ENCODE measurements at regions not wholly inside any gene's neighbourhood (a gene's known extent, or its start where the extent isn't known, plus 50 kb on each side); places are given as distances from the start of the nearest gene placed in this dataset.
"Not testable (repeated sequence)": the region's sequence is repeated elsewhere in the genome, so short reads cannot be mapped to it uniquely, and the experiment has no call there.

GRCh38 chrX:107296184-107296583 is 89.8 kb downstream of the DNAAF6 start:
- not testable (repeated sequence) for H3K9me3 ChIP-seq (replicated peaks; ENCODE audit: low read length); H3K36me3 ChIP-seq (ENCODE audit: insufficient read depth, low read length); H3K4me3 ChIP-seq (ENCODE audit: low read length); H3K4me2 ChIP-seq (ENCODE audit: low read length); H3K9ac ChIP-seq (ENCODE audit: low read depth, low read length); H3K4me1 ChIP-seq (ENCODE audit: control insufficient read depth, insufficient read depth, low read length)
- peaks cover 29% of the 10 kb centered on the region for H3K27me3 ChIP-seq (ENCODE audit: control insufficient read depth, insufficient read depth, low read length)

- Histone ChIP-seq H3K9ac (ENCODE audit: low read depth, low read length) (no peak overlapping the region), H3K9me3 (replicated peaks; ENCODE audit: low read length) (no peaks in the 10 kb centered on the region), H3K4me2 (ENCODE audit: low read length) (no peak overlapping the region), H3K4me3 (ENCODE audit: low read length) (no peak overlapping the region), H3K27me3 (ENCODE audit: control insufficient read depth, insufficient read depth, low read length) (peaks cover 37% of the 10 kb centered on the region), H3K4me1 (ENCODE audit: control insufficient read depth, insufficient read depth, low read length) (no peaks in the 10 kb centered on the region), H3K36me3 (ENCODE audit: insufficient read depth, low read length) (no peaks in the 10 kb centered on the region)
Measured at GRCh38 chrX:107298276-107298675, 91.9 kb downstream of the DNAAF6 start.

GRCh38 chrX:107301253-107301652 is 94.8 kb downstream of the DNAAF6 start:
- Histone ChIP-seq H3K9me3 (replicated peaks; ENCODE audit: low read length) (no peaks in the 10 kb centered on the region), H3K9ac (ENCODE audit: low read depth, low read length) (no peak overlapping the region), H3K27me3 (ENCODE audit: control insufficient read depth, insufficient read depth, low read length) (peaks cover 46% of the 10 kb centered on the region), H3K4me2 (ENCODE audit: low read length) (no peak overlapping the region), H3K4me3 (ENCODE audit: low read length) (no peak overlapping the region), H3K36me3 (ENCODE audit: insufficient read depth, low read length) (no peaks in the 10 kb centered on the region), H3K4me1 (ENCODE audit: control insufficient read depth, insufficient read depth, low read length) (no peaks in the 10 kb centered on the region)

DNA sequence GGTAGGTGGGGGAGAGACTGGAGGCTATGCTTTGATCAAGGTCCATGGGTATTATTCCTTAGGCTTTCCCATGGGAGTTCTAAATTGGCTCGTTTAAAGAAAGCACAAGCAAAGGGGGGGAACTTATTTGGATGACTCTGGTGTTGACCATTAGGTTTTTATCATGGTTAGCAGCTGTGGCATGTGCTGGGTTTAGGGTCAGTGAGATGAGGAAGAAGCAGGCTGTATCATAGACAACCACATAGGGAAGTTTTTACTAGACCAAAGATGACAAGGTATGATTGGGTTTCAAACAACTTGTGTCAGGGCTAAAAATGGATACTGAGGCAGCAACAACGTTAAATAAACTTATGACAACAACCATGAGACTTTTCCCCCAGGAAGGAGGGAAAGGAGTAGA is 97.7 kb downstream of the DNAAF6 start:
- Histone ChIP-seq H3K4me3 (ENCODE audit: low read length) (no peak overlapping the region), H3K4me1 (ENCODE audit: control insufficient read depth, insufficient read depth, low read length) (no peaks in the 10 kb centered on the region), H3K9ac (ENCODE audit: low read depth, low read length) (no peak overlapping the region), H3K4me2 (ENCODE audit: low read length) (no peak overlapping the region), H3K9me3 (replicated peaks; ENCODE audit: low read length) (no peaks in the 10 kb centered on the region), H3K36me3 (ENCODE audit: insufficient read depth, low read length) (no peaks in the 10 kb centered on the region), H3K27me3 (ENCODE audit: control insufficient read depth, insufficient read depth, low read length) (peaks cover 43% of the 10 kb centered on the region)

- Histone ChIP-seq H3K4me2 (ENCODE audit: low read length) (no peak overlapping the region), H3K9ac (ENCODE audit: low read depth, low read length) (no peak overlapping the region), H3K36me3 (ENCODE audit: insufficient read depth, low read length) (no peaks in the 10 kb centered on the region), H3K4me1 (ENCODE audit: control insufficient read depth, insufficient read depth, low read length) (no peaks in the 10 kb centered on the region), H3K4me3 (ENCODE audit: low read length) (no peak overlapping the region), H3K9me3 (replicated peaks; ENCODE audit: low read length) (no peaks in the 10 kb centered on the region), H3K27me3 (ENCODE audit: control insufficient read depth, insufficient read depth, low read length) (peaks cover 57% of the 10 kb centered on the region)
Measured at GRCh38 chrX:107323786-107324492, 117.5 kb downstream of the DNAAF6 start.

GRCh38 chrX:107324493-107325310 is 118.3 kb downstream of the DNAAF6 start:
- H3K27me3 ChIP-seq (ENCODE audit: control insufficient read depth, insufficient read depth, low read length) = peaks cover 51% of the 10 kb centered on the region
- H3K36me3 ChIP-seq (ENCODE audit: insufficient read depth, low read length) = no peaks in the 10 kb centered on the region
- H3K4me3 ChIP-seq (ENCODE audit: low read length) = no peak overlapping the region
- no peaks in the 10 kb centered on the region for H3K9me3 ChIP-seq (replicated peaks; ENCODE audit: low read length)
- no peak overlapping the region for H3K4me2 ChIP-seq (ENCODE audit: low read length)
- no peaks in the 10 kb centered on the region for H3K4me1 ChIP-seq (ENCODE audit: control insufficient read depth, insufficient read depth, low read length)
- H3K9ac ChIP-seq (ENCODE audit: low read depth, low read length) = no peak overlapping the region

DNA sequence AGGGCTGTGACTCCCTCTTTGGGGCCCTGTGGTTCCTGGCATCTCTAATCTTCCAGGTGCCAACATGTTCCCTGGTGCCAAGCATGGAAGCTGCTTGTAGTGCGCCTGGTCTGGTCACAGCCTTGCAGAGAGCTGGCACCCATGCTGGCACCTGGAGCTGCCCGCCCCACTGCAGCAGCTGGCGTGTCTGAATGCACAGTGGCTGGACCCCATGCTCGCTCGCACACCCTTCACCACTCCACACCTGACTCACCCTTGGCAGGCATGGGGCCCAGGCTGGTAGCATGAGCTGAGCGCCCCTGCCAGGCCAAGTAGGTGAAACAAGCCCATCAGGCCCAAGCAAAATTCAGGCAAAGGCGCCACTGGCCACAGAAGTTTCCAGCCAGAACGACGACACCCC is 119.1 kb downstream of the DNAAF6 start:
- H3K27me3 ChIP-seq (ENCODE audit: control insufficient read depth, insufficient read depth, low read length) = peaks cover 48% of the 10 kb centered on the region
- H3K4me2 ChIP-seq (ENCODE audit: low read length) = no peak overlapping the region
- no peak overlapping the region for H3K4me3 ChIP-seq (ENCODE audit: low read length)
- H3K9me3 ChIP-seq (replicated peaks; ENCODE audit: low read length) = no peaks in the 10 kb centered on the region
- no peak overlapping the region for H3K9ac ChIP-seq (ENCODE audit: low read depth, low read length)
- no peaks in the 10 kb centered on the region for H3K36me3 ChIP-seq (ENCODE audit: insufficient read depth, low read length)
- H3K4me1 ChIP-seq (ENCODE audit: control insufficient read depth, insufficient read depth, low read length) = no peaks in the 10 kb centered on the region

- Histone ChIP-seq H3K4me1 (ENCODE audit: control insufficient read depth, insufficient read depth, low read length) (no peaks in the 10 kb centered on the region), H3K4me3 (ENCODE audit: low read length) (no peak overlapping the region), H3K4me2 (ENCODE audit: low read length) (no peak overlapping the region), H3K36me3 (ENCODE audit: insufficient read depth, low read length) (no peaks in the 10 kb centered on the region), H3K9ac (ENCODE audit: low read depth, low read length) (no peak overlapping the region), H3K9me3 (replicated peaks; ENCODE audit: low read length) (no peaks in the 10 kb centered on the region), H3K27me3 (ENCODE audit: control insufficient read depth, insufficient read depth, low read length) (peaks cover 47% of the 10 kb centered on the region)
Measured at GRCh38 chrX:107348051-107348450, 101.4 kb upstream of the FRMPD3 start.

GRCh38 chrX:107348990-107349389 is 100.5 kb upstream of the FRMPD3 start:
- Histone ChIP-seq H3K9ac (ENCODE audit: low read depth, low read length) (no peak overlapping the region), H3K4me3 (ENCODE audit: low read length) (no peak overlapping the region), H3K4me2 (ENCODE audit: low read length) (no peak overlapping the region), H3K9me3 (replicated peaks; ENCODE audit: low read length) (no peaks in the 10 kb centered on the region), H3K4me1 (ENCODE audit: control insufficient read depth, insufficient read depth, low read length) (no peaks in the 10 kb centered on the region), H3K36me3 (ENCODE audit: insufficient read depth, low read length) (no peaks in the 10 kb centered on the region), H3K27me3 (ENCODE audit: control insufficient read depth, insufficient read depth, low read length) (peaks cover 41% of the 10 kb centered on the region)

GRCh38 chrX:107355533-107355932 is 93.9 kb upstream of the FRMPD3 start:
- Histone ChIP-seq H3K4me2 (ENCODE audit: low read length) (no peak overlapping the region), H3K4me3 (ENCODE audit: low read length) (no peak overlapping the region), H3K4me1 (ENCODE audit: control insufficient read depth, insufficient read depth, low read length) (no peaks in the 10 kb centered on the region), H3K36me3 (ENCODE audit: insufficient read depth, low read length) (no peaks in the 10 kb centered on the region), H3K27me3 (ENCODE audit: control insufficient read depth, insufficient read depth, low read length) (peaks cover 62% of the 10 kb centered on the region), H3K9me3 (replicated peaks; ENCODE audit: low read length) (no peaks in the 10 kb centered on the region), H3K9ac (ENCODE audit: low read depth, low read length) (no peak overlapping the region)

DNA sequence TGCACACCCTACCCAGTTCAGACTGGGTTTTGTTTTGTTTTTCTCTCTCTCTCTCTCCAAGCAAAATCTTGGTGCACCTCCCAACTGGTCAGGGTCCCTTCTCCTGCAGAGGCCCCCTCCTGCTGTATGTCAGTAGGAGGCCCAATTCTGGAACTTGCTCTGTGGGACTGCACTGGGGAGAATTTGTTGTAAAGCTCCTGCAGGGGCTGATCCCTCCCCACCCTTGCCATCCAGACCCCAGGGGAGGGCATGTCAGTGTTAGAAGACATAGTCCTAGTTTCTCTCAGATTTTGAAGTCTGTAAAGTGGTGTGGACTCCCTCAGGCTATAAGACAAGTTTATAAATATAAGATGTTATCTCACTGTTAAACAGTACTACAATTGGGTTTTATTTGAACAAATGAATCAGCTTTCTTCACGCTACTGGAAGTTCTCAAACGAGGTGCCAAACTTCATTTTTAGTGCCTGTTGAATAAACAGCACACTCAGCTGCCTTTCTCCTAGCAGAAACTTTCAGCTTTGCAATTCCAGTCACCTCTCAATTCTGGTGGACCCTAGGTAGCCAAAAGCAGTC is 88.6 kb upstream of the FRMPD3 start:
- no peak overlapping the region for H3K9ac ChIP-seq (ENCODE audit: low read depth, low read length)
- no peak overlapping the region for H3K4me3 ChIP-seq (ENCODE audit: low read length)
- H3K9me3 ChIP-seq (replicated peaks; ENCODE audit: low read length) = no peaks in the 10 kb centered on the region
- H3K27me3 ChIP-seq (ENCODE audit: control insufficient read depth, insufficient read depth, low read length) = peaks cover 52% of the 10 kb centered on the region
- no peak overlapping the region for H3K4me2 ChIP-seq (ENCODE audit: low read length)
- no peaks in the 10 kb centered on the region for H3K4me1 ChIP-seq (ENCODE audit: control insufficient read depth, insufficient read depth, low read length)
- H3K36me3 ChIP-seq (ENCODE audit: insufficient read depth, low read length) = no peaks in the 10 kb centered on the region
